ENCODE measurements at regions not wholly inside any gene's neighbourhood (a gene's known extent, or its start where the extent isn't known, plus 50 kb on each side); places are given as distances from the start of the nearest gene placed in this dataset.
A peak's percentile ranks its signal among the peaks of the same experiment; 100 is the strongest.
"Not testable (repeated sequence)": the region's sequence is repeated elsewhere in the genome, so short reads cannot be mapped to it uniquely, and the experiment has no call there.

GRCh38 chr9:135376511-135377265 is 102.9 kb upstream of the PPP1R26 start:
- no peak for DNase-seq (ENCODE audit: low spot score)

DNA sequence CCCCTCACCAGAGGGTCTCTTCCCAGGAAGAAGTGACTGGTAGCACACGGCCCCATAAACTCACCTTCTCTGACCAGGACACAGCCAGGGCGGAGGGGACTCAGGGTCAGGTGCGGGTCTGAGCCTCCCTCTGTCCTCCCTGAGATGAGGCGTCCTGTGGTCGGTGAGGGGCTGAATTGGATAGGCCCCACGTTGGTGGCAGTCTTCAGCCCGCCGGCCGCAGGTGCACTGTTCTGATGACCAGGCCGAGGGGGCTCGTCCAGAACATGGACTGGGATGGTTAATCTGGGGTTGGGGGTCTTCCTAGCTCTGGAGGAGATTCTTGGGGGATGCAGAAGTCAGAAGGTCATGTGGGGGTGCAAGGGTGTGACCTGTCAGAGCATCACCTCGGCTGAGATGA is 102.2 kb upstream of the PPP1R26 start:
- no peak for DNase-seq (ENCODE audit: low spot score)

DNA sequence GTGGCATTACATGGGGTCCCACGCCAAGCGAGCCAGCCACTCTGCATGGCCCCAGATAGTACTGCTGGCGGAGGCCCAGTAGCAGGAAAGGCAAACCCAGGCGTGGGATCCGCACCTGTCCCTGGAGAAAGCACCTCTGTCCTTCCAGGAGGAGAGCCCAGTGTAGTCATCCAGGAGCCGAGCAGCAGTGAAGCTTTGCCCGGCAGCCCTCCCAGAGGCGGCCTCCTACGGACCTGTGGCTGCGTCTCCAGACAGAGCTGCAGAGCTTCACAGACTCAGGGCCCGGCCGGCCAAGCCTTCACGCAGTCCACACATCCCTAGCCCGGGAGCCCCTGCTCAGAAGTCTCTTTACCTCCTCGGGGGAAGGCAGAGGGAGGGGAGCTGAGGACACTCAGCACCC is 100.8 kb upstream of the PPP1R26 start:
- no peak for DNase-seq (ENCODE audit: low spot score)

DNA sequence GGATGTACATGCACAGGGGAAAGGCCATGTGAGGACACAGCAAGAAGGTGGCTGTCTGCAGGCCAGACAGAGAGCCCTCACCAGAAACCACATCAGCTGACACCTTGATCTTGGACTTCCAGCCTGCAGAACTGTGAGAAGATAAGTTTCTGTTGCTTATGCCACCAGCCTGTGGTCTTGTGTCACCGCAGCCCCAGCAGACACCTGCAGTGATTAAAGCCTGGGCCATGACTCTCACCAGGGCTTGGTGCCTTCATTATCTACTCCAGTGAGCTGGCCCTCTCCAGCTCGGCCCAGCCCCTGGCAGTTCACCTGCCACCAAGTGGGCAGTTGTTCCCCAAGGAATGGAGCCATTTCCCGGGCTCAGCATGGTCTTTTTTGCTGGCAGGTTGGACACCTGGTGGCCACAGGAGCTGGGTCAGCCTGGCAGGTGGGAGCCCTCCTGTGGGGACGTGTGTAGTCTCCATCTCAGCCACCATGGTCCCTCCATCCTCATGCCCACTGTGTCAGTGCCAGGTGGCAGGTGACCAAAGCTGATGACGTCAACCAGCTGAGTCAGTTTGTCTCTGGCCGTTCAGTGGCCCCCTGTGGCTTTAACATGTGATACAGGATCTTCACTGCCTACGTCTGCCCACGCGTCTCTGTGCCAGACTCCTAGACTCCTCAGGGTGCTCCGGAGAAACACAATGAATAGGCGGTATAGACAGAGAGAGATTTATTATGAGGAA is 99.9 kb upstream of the PPP1R26 start:
- peak; percentile 2 for DNase-seq (ENCODE audit: low spot score)

GRCh38 chr9:135380311-135380960 is 99.1 kb upstream of the PPP1R26 start:
- no peak for DNase-seq (ENCODE audit: low spot score)

DNA sequence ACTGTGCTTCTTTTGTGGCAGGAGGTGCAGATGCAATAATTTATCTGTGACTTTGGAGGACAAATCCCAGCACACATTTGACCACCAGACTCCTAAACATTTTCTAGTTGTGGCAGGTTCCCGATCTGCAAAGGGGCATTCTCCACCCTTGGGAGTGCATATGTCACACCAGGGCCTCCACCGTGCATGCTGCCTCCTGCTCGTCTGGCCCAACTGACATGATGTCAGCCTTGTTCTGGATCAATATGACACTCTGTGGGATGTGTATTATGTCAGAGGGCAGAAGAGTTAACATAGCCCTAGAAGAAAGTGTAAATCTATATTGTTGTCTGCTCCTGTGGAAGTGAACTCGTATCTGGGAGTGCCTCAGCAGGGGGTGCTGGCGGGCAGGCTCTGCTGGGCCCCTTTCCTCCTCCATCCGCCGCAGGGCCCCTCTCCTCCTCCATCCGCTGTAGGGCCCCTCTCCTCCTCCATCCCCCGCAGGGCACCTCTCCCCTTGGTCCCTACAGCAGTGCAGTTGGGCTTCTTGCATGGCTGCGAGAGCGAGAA is 97.7 kb upstream of the PPP1R26 start:
- DNase-seq (ENCODE audit: low spot score): no peak

DNA sequence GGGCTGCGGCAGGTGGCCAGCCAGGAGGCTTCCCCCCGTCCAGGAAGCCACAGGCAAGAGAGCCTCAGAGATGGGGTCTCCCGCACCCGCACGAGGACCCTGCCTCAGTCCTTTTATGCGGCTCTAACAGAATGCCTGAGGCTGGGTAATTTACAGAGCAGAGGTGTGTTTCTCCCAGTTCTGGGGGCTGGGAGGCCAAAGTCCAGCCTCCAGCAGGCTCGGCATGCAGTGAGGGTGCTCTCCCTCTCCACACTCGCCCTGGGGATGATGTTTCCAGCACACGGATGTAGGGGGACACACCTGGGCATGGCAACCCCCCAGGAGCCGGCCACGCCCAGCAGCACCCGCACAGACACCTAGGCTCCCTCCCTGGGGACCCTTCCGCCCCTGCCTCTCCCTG is 95.4 kb upstream of the PPP1R26 start:
- DNase-seq (ENCODE audit: low spot score): no peak

- DNase-seq (ENCODE audit: low spot score): not testable (repeated sequence)
Observed at GRCh38 chr9:135384815-135385405, 94.7 kb upstream of the PPP1R26 start.

GRCh38 chr9:135385793-135386192 is 93.8 kb upstream of the PPP1R26 start:
- DNase-seq (ENCODE audit: low spot score): no peak

GRCh38 chr9:135387976-135388375 is 91.6 kb upstream of the PPP1R26 start:
- DNase-seq (ENCODE audit: low spot score): no peak

- no peak for DNase-seq (ENCODE audit: low spot score)
Observed at GRCh38 chr9:135388530-135388929, 91.1 kb upstream of the PPP1R26 start.

- no peak for DNase-seq (ENCODE audit: low spot score)
Observed at GRCh38 chr9:135391759-135392158, 87.8 kb upstream of the PPP1R26 start.

DNA sequence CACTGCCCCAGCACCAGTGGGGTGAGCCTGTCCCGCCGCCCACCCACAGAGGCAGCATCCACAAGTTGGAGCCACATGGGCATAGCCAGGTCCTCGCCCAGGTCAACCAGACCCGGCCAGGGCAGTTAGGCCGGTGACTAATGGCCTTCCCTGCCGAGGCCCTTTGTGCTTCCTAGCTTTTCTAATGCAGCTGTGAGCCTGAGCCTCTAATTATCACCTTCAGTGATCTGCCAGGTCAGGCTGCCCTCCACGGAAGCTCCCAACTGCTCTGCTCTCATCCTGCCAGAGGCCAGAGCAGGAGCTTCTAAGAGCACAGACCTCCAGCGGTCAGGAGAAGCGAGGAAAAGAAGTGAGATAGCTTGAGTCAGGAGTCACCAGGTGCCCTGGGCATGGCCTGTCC is 87.1 kb upstream of the PPP1R26 start:
- no peak for DNase-seq (ENCODE audit: low spot score)

- DNase-seq (ENCODE audit: low spot score): no peak
Observed at GRCh38 chr9:135394131-135394530, 85.5 kb upstream of the PPP1R26 start.

DNA sequence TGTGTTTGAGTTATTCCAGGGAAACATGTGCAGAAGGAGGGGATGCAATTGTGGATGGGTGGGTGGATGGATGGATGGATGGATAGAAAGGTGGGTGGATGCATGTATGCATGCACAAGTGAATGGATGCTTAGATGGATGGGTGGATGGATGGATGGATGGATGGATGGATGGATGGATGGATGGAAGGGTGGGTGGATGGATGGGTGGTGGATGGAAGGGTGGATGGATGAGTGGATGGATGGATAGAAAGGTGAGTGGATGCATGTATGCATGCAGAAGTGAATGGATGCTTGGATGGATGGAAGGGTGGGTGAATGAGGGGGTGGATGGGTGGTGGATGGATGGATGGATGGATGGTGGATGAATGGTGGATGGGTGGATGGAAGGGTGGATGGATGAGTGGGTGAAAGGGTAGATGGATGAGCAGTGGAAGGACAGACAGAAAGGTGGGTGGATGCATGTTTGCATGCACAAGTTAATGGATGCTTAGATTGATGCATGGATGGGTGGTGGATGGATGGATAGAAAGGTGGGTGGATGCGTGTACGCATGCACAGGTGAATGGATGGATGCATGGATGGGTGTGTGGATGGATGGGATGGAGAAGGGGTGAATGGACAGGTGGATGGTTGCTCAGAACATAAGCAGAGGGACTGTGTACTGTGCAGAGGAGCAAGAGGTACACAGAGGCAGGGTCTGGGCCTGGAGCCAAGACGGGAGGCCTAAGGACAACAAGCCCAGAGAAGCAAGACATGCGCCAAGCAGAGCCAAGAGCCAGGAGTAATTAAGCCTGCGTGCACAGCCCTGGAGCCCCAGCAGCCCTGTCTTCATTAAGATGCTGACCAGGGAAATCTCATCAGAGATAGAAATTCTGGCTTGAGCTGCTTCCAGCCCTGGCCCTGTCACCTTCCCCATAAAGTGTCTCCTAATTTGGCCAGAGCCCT is 84.6 kb upstream of the PPP1R26 start:
- DNase-seq (ENCODE audit: low spot score): no peak

DNA sequence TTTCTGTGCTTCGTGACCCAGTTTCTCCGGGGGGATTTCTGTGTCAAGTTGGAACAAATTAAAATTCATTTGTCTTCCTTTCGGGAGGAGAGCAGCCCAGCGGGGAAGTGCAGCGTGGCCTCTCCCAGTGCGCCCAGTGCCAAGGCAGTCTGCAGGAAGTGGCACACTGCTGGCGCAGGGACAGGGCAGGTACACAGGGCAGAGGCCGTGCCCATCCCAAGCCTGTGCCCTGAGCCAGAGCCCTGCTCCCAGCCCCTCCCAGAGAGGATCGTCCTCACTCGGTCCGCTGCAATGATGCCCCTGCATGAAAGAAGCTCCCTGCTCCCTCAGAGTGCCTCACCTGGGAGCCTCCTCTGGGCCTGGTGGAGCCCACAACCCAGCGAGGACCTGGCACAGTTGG is 82.4 kb upstream of the PPP1R26 start:
- no peak for DNase-seq (ENCODE audit: low spot score)

- no peak for DNase-seq (ENCODE audit: low spot score)
Observed at GRCh38 chr9:135399000-135399649, 80.5 kb upstream of the PPP1R26 start.

DNA sequence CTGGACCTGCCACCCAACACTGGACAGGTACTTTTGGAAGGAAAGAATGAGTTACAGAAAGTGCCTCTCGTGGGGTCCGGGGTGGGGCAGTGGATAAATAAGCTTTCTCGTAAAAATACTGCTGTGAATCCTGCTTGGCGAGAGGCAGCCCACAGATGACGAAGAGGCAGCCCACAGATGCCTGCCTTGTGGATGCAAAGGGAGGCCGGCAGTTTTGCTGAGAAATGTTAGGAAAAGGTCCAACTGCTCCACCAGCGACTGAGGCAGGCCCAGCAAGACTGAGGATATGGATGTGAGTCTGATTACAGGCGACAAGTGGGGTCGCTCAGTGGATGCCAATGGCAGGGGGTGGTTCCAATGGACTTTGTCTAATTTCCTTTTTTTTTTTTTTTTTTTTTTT is 79.1 kb upstream of the PPP1R26 start:
- DNase-seq (ENCODE audit: low spot score): no peak

GRCh38 chr9:135401218-135401617 is 78.4 kb upstream of the PPP1R26 start:
- DNase-seq (ENCODE audit: low spot score): no peak

DNA sequence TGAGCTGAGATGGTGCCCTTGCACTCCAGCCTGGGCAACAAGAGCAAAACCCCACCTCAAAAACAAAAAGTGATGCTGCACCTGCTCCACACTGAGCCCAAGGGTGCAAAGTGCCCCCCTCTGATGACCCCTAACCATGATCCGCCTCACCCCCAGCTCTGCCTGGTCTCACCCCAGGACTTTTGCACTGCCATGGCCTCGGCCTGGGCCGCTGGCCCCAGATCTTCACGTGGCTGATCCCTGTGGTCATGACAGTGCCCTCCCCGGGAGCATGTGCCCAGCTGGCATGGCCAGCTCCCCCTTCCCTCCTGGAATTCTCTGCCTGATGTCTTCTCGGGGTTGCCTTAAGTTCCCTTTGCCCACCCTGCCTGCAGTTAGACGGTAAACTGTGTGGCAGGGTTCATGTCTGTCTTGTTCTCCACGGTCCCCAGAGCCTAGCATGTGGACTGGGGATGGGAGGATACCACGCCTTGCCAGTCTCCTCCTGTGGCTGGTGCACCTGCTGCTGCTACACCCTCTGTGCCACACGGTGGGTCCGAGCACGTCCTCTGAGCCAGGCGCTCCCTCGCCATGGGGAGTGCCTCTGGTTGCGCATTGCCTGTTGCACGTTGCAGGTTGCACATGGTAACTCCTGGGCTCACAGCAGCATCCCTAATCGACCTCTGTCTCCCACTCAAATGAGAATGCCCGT is 77.4 kb upstream of the PPP1R26 start:
- DNase-seq (ENCODE audit: low spot score): no peak
